HG02798 (cell line): ENCODE measurements at regions not wholly inside any gene's neighbourhood (a gene's known extent, or its start where the extent isn't known, plus 50 kb on each side); places are given as distances from the start of the nearest gene placed in this dataset.
"Not testable (repeated sequence)": the region's sequence is repeated elsewhere in the genome, so short reads cannot be mapped to it uniquely, and the experiment has no call there.

ENCODE experiments used
- ATAC-seq: cut with Tn5 transposase; IDR thresholded peaks from one replicate; pipeline ENCODE4 v1.9.1; 2021; ENCODE audit warnings: mild to moderate bottlenecking; ENCODE audit not compliant: unreplicated experiment, poor library complexity

DNA sequence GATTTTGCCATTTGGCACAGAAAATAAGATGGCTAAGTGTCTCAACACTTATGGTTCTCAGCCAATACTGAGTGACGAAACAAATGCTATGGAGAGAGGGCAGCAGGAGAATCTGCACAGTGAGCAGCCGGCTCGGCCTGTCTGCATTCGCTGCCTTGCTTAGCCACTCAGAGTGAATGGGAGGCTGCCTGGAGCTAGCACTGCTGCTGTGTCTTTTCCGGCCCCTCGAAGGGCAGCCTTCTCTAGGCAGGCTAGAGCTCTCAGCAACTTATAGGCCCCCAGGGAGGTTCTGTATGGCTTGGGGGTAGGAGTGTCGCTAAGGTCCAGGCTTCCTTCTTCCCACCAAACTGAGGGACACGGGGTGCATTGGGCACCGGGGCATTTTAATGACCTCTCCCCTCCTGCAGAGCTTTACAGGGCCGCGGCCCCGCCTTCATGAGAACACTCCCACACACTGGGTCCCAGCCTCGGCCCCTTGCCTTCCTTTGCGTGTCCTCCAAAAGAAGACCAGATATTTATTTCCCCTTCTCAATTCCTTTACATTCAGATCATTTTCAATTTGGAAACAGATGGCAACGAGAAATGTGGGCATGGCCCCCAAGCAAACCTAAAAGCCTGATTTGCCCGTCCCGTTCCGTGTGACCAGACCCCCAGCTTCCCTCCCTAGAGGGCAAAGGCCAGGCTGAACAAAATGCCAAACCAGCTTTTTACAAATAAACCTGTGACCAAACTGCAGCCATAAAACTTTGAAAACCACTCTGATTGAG lies 670.9 kb downstream of the TOX3 start:
- ATAC-seq: no peak

DNA sequence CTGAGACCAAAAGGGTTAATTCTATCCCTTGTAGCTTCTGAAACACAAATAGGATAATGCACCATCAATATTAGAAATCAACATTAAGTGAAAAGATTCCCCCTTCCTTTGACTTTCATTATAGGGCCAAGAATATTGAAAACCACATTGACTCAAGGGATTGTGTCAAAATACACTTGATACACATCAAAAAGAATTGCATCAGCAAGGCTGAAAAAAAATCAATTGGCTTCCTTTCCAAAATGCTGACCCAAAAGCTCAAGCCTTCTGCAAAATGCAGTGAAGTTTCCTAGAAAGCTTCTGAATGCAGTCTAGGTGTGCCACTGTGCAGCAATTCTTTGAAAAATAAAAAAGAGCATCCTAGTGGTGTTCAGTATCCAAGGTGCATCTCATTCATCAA lies 674.4 kb downstream of the TOX3 start:
- ATAC-seq: no peak

DNA sequence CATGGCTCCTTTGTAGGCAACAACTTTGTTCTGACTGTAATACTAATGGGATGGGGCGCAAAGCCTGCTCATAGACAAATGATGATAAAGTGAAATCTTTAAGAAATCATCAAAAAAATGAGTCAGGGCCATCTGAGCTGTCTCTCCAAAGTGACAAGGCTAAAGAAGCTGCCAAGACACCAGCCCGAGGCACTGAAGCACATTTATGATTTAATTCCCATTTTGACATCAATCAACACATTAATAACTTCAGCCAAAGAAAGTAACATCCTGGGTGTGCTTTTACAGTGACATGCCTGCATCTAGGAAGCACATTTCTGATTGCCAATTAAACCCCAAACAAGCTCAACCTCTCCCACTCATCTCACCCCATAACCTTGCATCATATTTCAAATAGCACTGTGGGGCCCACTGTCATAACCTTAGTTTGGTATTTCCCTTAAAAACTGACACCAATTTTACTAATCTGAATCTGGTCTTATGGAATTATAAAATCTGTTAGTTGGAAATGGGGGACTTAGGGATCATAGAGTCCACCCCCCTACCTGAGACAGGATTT lies 676.6 kb downstream of the TOX3 start:
- no peak for ATAC-seq

DNA sequence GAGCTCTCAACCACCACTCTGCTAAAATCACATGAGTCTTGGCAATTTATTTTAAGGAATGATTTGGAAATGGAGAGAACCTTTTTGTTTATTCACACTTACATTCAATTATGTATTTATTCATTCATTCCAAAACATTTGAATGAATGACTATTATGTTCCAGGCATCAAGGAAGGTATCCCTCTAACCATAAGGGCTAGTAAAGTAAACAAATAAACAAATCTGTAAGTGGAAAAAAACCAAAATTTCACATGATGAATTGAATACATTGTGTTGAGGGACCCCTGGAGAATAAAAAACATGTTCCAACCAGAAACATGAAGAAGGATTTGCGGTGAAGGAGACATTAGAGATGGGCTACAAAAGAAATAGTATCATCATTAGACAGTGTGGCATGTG lies 677.8 kb downstream of the TOX3 start:
- no peak for ATAC-seq

DNA sequence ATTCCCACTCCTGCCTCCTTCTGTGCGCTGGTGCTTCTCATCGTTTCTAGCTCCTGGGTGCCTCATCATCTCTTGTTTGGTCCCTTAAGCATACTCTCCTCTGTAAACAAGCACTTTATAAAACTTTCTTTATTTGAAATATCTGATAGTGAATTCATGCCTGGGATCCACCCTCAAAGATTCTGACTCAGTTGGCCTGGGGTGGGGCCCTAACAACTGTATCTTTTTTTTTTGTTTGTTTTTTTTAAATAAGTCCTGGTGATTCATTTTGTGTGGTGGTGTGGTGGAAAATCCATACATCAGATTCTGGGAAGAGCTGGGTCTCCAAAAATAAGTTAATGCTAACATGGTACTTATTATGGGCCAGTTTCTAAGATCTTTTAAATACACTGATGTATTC lies 678.3 kb downstream of the TOX3 start:
- ATAC-seq: no peak

DNA sequence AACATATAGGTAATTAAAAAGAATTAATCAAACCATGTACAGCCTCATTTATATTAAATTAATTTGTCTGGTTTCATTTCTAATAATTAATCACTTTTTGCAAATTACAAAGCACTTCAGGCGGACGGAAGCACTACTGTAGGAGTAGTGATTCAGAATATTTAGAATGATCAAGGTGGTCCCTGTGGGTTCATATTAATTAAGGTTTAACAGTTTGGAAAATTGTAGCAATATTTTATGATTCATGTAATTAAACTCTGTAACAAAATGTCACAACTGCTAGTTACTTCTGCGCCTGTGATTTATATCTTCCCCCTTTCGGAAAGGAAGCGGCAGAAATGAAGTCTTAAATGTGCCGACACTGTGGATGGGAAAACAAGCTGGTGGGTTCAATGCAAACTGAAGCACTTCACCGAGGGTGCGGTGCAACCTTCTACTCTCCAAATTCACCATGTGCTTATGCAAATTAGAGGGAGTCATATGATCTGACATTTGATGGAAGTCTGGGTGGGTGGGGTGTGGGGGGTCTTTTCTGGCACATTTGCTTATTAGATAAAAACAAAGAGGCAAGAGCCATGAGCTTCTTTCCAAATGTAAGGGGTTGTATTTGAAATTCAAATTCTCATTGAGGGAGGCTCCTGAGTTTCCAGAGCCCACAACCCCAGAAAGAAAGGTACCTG lies 679.4 kb downstream of the TOX3 start:
- ATAC-seq: no peak

DNA sequence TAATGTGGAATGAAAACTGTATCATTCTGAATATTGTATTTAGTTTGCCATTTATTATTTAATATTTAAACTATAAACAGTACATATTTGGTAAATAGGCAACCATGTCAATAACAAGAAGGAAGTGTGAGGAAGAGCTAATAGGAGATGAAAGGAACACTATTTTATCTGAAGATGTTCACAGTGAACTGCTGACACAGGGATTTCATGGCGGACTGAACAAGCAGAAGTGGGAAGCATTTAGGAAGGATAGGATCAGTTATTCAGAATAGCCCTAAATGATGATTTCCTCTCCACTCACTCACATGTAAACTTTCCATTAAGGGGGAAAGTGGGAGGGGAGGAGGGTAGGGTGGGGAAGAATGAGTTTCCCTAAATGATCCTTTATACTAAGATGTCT lies 682.4 kb downstream of the TOX3 start:
- no peak for ATAC-seq

DNA sequence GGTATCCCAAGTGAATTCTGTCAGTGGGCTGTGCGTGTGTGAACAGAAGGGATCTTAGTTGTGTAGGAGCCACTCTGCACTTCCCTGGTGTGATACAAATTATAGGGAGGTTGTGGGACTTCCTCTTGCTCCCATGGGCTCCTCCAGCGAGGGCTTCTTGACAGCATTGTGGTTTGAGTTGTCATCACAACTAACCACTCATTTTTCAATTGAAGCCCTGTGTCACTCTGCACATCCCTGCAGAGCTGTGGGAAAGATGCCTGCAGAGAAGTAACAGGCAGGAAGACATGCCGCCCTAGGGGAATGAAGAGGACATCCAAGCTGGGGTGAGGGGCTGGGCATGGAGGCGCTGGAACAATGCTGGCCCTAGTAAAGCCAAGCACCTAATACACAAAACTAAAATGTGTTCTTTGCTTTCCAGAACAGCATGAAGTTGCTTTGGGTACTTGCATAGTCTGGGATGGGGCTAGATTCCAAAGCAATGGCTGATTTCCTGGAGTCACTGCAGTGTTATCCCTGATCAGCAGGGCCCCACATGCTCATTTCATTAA lies 692.5 kb downstream of the TOX3 start:
- no peak for ATAC-seq

DNA sequence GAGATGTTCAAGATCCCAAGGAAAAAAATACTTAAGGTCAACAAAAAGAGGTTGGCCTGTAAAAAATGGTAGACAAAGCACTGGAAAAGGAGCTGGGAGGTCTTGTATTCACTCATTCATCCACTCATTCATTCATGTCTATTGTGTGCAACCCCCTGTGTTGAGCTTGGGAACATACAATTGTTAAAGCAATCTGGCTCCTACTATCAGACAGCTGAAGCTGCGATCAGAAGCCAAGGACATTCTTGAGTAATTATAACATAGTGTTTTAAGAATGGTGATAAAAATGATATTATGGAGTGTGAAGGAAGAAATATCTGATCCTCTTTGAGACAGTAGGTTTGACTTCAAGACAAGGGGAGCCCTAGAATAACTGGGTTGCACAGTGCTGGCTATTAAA lies 693.4 kb downstream of the TOX3 start:
- ATAC-seq: no peak

DNA sequence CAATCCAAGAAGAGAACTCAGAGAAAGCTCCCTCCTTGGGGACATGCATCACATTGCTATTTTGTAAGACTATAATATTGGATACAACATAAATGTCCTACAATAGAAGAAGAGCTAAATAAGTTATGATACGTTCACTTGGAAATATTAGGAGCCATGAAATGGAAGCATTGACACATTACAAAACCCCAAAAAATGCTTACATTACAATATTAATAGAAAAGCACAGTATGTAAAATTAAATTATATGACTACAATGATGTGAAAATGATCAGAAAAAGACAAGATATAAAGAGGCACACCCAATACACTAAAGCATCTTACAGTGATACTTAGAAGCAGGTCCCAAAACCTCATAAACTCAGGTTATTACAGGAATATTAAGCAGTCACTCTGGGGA lies 694.1 kb downstream of the TOX3 start:
- ATAC-seq: no peak

DNA sequence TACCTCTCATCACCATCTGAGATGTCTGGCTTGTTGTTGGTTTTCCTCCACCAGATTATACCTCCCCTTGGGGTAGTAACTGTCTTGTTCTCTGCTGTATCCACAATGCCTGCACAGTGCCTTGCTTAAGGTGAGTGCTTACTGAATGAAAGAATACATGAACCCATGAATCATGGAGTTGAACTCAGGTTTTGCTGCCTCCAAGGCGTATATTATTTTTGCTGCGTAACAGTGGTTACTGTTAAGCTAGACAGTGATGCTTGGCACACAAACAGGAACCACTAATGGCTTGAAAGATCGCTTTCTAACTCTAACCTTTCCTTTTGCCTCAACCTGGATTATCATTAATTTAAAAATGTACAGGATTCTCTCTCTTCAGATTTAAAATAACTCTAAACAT lies 695.8 kb downstream of the TOX3 start:
- no peak for ATAC-seq

DNA sequence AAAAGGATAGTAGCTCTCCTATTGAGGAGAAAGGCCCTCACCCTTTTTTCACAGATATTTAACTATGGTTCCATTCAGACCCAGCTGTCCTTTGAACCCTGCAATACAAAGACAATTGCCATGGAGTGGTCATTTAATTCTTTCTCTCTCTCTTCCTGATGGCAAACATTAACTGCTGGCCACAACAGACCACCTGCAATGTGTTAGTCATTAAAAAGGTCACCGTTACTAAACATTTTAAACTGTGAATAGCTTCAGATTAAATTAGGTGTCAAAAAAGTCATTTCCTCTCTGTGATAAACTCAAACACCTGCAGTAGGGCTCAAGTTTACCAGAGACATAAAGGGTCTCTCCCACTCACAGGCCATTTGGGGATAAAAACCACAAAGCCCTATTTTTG lies 697.2 kb downstream of the TOX3 start:
- no peak for ATAC-seq

DNA sequence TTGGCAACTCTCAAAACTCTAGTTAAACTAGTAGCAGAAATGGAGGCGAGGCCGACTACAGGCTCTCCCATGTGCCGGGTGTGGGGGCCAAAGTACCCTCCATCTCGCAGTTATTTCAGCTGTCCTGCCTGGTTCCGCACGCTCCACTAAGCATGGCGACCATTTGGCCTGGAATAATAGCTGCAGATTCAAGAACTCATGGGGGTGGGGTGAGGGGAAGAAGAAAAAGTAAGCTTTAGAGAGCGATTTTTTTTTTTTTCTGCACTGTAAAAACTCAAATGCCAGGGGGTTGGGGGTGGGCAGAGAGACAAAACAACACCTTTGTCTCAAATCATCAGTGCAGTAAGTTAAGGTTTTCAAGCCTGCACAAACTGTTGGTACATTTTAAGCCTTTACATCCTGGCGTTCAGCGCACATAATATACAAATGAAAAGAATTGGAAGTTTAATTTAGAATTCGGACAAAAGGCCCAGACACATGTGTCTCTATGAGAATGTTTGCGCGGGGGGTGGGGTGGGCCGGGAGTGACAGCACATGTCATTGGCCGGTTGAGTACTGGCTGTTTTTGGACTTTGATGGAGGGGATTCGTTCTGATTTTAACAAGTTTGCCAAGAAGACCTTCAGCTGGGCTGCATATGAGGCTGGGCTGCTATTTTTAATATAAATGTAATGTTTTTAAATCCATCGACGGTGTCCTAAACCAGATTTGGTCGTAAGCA lies 694.7 kb upstream of the SALL1 start:
- no peak for ATAC-seq

DNA sequence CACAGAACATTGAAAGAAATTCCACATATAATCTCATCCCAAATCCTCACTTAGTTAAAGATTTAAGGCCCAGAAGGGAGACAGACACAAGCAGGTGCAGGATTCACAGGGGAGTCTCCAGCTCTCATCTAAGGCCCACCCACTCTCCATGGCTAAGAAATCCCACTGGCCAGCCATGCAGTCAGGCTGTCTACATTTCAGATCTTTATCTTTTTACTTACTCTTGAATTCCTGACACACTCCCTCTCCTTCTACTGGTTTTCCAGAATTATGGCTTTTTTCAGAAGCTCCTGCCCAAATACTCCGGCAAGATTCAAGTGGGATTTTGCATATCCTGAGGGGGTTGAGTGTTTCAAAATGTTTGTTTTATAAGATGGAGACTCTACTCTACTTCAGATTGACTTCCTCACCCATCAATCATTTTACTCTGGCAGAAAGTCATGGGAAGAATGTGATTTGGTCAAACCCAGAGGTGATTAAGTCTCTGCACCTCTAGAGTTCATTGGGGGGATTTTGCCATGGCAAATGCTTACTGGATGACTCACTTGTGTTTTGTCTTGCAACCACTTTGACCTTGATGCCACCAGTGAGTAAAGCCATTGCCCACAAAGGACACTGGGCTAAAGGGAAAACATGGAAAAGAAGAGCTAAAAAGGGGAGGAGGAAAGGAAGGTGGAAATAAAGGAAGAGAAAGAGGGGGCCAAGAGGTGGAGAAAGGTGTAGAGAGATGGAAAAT lies 688.8 kb upstream of the SALL1 start:
- no peak for ATAC-seq

DNA sequence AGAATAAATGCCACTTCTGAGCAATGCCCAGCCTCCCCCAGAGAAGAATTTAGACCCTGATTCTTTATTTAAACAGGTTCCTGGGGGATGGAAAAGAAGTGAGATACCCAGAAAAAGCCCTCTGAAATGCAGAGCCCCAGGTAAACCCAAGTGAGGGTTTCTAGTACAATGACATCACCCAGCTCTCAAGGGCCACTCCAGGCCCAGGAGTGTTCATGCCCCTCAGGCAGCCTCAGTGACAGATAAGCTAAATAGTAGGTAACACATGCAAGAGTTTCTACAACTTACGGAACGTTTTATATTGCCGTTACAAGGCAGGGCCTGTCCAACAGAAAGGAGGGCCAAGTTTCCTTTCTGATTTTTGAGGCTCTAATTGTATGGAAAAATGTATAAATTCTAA lies 683.7 kb upstream of the SALL1 start:
- ATAC-seq: no peak

DNA sequence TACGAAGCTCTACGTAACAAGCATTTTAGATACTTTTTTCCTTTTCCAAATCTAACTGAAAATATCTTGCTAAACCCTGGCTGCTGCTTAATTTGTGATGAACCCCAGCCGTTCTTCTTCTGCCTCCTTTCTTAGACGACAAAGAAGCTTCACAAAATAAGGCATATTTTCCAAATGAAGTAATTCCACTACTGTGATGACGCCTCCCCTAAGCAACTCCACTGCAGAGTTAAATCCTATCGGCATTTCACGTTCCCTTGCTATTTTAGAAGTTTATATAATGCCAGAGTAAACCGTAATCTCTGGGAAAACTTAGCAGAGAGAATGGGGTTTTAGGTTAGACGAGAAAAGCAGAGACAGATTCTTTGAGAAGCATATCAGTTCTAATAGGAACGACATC lies 683.1 kb upstream of the SALL1 start:
- no peak for ATAC-seq

DNA sequence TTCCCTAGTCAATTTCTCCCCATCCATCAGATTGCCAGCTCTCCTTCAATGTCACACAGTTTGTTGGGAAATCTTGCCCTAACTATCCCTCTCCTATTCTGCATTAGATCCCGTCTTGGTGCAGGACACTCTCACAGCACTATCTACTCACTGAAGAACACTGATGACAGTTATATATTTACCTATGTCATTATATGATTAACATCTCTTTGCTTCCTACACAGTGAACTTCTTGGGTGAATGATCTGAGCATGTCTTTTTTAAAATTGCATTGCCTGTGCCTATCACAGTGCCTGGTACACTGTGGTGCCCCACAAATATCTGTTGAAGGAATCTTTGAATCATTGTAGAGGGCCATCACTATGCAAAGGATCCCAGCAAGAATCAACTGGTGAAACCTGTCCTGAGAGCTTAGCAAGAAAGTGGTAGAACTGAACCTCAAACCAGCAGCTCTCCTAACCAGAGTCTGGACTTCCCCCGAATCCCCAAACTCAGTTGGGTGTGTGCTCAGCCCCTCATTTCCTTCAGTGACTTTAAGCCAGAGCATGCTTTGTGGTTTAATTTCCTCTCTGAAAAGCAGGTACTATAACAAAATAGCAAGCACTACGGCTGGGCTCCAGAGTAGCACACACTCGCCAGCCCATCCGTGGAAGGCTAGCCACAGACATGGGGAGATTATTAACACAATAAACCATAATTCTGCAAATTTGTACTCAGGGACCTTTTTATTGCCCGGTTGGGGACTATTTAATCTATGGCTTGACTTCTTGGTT lies 680.7 kb upstream of the SALL1 start:
- no peak for ATAC-seq

DNA sequence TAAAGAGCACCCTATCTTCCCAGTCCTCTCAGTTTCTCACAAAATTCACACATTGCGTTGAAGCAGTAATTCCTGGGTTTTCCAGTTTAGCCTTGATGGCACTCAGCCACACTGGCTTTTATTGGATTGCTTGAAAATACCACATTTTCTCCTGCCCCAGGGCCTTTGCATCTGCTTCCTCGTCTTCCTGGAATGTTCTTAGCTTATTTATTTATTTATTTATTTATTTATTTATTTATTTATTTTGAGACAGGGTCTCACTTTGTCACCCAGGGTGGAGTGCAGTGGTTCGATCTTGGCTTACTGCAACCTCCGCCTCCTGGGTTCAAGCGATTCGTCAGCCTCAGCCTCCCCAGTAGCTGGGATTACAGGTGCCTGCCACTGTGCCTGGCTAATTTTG lies 680.0 kb upstream of the SALL1 start:
- not testable (repeated sequence) for ATAC-seq

DNA sequence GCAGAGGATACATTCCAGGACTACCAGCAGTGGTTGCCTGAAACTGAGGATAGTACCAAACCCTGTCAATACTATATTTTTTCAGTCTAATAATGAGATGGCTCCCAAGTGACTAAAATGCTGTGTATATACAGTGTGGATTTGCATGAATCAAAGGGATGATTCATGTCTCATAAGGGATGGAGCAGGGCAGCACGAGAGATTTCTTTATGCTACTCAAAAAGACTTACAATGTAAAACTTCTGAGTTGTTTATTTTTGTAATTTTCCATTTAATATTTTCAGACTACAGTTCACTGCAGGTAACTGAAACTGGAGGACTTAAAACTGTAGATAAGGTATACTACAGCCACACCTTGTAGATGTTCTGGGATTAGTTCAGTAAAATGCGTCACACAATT lies 674.7 kb upstream of the SALL1 start:
- no peak for ATAC-seq

DNA sequence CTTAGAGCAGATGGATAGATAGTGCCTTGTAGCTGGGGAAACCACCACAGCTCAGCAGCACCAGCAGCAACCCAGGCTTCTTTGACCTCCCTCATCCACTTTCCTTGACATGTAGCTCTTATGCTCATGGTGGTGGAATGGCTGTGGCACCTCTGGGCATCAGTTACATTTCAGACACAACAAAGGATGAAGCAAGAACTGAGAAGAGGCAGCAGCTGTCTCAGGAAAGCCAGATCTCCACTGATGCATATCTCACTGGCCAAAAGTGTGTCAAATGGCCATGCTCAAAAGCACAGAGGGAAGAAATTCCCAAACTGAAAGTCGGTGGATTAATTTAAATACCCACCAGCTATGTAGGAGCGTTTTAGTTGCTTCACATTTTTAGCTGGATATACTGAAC lies 671.4 kb upstream of the SALL1 start:
- ATAC-seq: no peak
